Keratinocyte (primary cell): ENCODE measurements at regions not wholly inside any gene's neighbourhood (a gene's known extent, or its start where the extent isn't known, plus 50 kb on each side); places are given as distances from the start of the nearest gene placed in this dataset.

Experiments
- CTCF ChIP-seq, 3 experiments: IDR thresholded peaks in 1 of 3; conservative IDR thresholded peaks in 1 of 3; optimal IDR thresholded peaks in 1 of 3; 2 replicates in 2 of 3; 3 replicates in 1 of 3; pipeline versions ENCODE3 to v1.5.1; 2011; ENCODE audit warnings: low read length in 3 of 3, mild to moderate bottlenecking in 3 of 3, moderate library complexity in 2 of 3, control low read depth in 1 of 3, inconsistent platforms in 1 of 3; ENCODE audit not compliant: insufficient read depth in 2 of 3; ENCODE audit errors: extremely low read depth in 1 of 3
- EZH2 ChIP-seq: IDR thresholded peaks from one replicate; pipeline ENCODE4 v1.6.1; 2012; ENCODE audit warnings: inconsistent platforms, mild to moderate bottlenecking, low read length, moderate library complexity

- TF ChIP-seq EZH2 (no peak), CTCF (optimal IDR thresholded peaks at IDR 0.05 in 1 of 3, IDR thresholded peaks at IDR 0.05 in 1 of 3, conservative IDR thresholded peaks at IDR 0.05 in 1 of 3; ENCODE audit: extremely low read depth in 1 of 3, insufficient read depth in 2 of 3, low read length in 3 of 3) (no peak)
Observed at GRCh38 chr5:4879075-4879474, 261.1 kb upstream of the ADAMTS16 start.
